GM06990 (cell line): ENCODE measurements at regions not wholly inside any gene's neighbourhood (a gene's known extent, or its start where the extent isn't known, plus 50 kb on each side); places are given as distances from the start of the nearest gene placed in this dataset.
"Not testable (repeated sequence)": the region's sequence is repeated elsewhere in the genome, so short reads cannot be mapped to it uniquely, and the experiment has no call there.

ENCODE experiments used
- DNase-seq: peaks from one replicate; pipeline ENCODE4 v3.0.0-alpha.2; 2011; ENCODE audit not compliant: insufficient read length; ENCODE audit errors: extremely low read depth
- H3K27me3 ChIP-seq: replicated peaks from 2 replicates; pipeline ENCODE4 v1.6.0; 2011; ENCODE audit warnings: low read length; ENCODE audit not compliant: control insufficient read depth, insufficient read depth
- H3K36me3 ChIP-seq: 2 replicates; pipeline ENCODE4 v1.5.1; 2011; ENCODE audit warnings: low read length; ENCODE audit not compliant: control insufficient read depth, insufficient read depth
- H3K4me3 ChIP-seq: replicated peaks from 2 replicates; pipeline ENCODE4 v1.5.1; 2011; ENCODE audit warnings: low read depth, mild to moderate bottlenecking, control low read depth, low read length
- TF ChIP-seq, protein P1 (sequence below): IDR thresholded peaks from 2 replicates; pipeline ENCODE4 v1.5.1; 2011; ENCODE audit warnings: low read length, control low read depth, mild to moderate bottlenecking, inconsistent platforms; ENCODE audit not compliant: insufficient read depth, poor library complexity, severe bottlenecking

DNA sequence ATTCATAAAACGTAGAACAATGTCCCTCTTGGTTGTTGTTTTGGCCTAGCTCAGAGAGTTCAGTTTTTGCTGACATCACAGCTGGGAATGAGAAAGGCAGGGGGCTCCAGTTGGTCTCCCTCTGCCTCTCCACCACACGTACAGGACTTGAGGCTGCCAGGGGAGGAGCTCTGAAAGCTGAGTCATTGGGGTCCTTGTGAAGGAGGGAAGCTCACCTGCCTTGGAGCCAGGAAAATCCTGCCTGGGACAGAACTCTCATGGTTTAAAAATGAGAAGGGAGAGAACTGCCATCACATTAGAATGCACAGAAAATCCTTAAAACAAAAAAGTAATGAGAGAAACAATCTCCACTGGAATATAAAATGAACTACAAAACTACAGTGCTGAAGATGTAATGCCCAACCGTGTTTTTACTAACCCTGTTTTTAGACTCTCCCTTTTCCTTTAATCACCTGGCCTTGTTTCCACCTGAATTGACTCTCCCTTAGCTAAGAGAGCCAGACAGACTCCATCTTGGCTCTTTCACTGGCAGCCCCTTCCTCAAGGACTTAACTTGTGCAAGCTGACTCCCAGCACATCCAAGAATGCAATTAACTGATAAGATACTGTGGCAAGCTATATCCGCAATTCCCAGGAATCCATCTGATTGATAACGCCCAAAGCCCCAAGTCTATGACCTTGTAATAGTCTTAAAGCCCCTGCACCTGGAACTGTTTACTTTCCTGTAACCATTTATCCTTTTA, 58.6 kb upstream of the TARP start:
- H3K36me3 ChIP-seq, H3K4me3 ChIP-seq, DNase-seq, H3K27me3 ChIP-seq: not testable (repeated sequence)

DNA sequence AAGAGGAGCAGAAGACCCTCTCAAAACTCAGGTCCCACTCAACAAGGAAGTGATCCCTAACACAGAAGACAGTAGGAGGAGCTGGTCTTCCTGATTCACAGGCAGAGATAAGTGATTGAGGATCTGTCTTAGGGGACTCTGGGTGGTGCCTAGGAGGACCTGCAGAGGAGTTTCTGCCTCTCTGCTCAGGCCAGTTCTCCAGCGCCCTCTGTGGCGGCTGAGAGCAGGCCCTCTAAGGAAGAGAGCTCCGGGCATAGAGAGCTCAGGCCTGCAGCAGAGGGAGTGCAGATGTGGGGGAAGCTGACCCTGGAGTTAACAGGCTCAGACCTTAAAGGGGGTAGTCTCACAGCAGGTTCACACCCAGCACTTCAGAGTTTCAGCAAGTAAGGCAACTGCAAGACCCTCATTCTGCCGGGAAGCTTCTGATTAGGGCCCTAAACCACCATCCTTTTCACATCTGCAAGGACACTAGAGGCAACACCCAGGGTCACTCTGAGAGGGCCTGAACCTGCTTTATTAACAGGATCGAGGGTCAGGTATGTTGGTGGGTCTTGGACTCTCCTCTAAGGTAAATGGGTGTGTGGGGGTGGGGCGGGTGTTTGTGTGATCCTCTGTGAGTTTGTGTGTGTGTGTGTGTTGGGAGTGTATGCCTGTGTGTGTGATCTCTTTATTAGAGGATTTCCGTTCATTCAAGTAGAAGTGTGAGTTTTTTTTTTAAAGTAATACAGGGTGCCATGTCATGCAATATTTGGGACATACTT, 57.6 kb upstream of the TARP start:
- H3K36me3 ChIP-seq = no peaks in the 10 kb centered on the region
- TF ChIP-seq, protein P1, sequence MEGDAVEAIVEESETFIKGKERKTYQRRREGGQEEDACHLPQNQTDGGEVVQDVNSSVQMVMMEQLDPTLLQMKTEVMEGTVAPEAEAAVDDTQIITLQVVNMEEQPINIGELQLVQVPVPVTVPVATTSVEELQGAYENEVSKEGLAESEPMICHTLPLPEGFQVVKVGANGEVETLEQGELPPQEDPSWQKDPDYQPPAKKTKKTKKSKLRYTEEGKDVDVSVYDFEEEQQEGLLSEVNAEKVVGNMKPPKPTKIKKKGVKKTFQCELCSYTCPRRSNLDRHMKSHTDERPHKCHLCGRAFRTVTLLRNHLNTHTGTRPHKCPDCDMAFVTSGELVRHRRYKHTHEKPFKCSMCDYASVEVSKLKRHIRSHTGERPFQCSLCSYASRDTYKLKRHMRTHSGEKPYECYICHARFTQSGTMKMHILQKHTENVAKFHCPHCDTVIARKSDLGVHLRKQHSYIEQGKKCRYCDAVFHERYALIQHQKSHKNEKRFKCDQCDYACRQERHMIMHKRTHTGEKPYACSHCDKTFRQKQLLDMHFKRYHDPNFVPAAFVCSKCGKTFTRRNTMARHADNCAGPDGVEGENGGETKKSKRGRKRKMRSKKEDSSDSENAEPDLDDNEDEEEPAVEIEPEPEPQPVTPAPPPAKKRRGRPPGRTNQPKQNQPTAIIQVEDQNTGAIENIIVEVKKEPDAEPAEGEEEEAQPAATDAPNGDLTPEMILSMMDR = peak; percentile 37
- no peak overlapping the region for H3K4me3 ChIP-seq
- H3K27me3 ChIP-seq = no peaks in the 10 kb centered on the region
- no peak for DNase-seq

GRCh38 chr7:38330039-38330438, 56.6 kb upstream of the TARP start:
- no peak for DNase-seq
- H3K27me3 ChIP-seq = no peaks in the 10 kb centered on the region
- no peaks in the 10 kb centered on the region for H3K36me3 ChIP-seq
- TF ChIP-seq, protein P1 = no peak
- H3K4me3 ChIP-seq = no peak overlapping the region

- no peaks in the 10 kb centered on the region for H3K27me3 ChIP-seq
- no peak overlapping the region for H3K4me3 ChIP-seq
- H3K36me3 ChIP-seq = no peaks in the 10 kb centered on the region
- TF ChIP-seq, protein P1 = no peak
- DNase-seq = no peak
These were observed 55.9 kb upstream of the TARP start for GRCh38 chr7:38329340-38329739.

GRCh38 chr7:38328814-38329213, 55.4 kb upstream of the TARP start:
- TF ChIP-seq, protein P1 = no peak
- Histone ChIP-seq H3K36me3 (no peaks in the 10 kb centered on the region), H3K4me3 (no peak overlapping the region), H3K27me3 (no peaks in the 10 kb centered on the region)
- no peak for DNase-seq

- TF ChIP-seq, protein P1 = no peak
- Histone ChIP-seq H3K36me3 (no peaks in the 10 kb centered on the region), H3K4me3 (no peak overlapping the region), H3K27me3 (no peaks in the 10 kb centered on the region)
- DNase-seq = no peak
These were observed 54.2 kb upstream of the TARP start for GRCh38 chr7:38327637-38328036.
